Activated CD4-positive, alpha-beta memory T cell treated with anti-CD3 and anti-CD28 coated beads, Interleukin-2, amount 10 ng/mL, durations not matched to agents 7 days and 5 days (primary cell): ENCODE measurements at regions not wholly inside any gene's neighbourhood (a gene's known extent, or its start where the extent isn't known, plus 50 kb on each side); places are given as distances from the start of the nearest gene placed in this dataset.

ENCODE experiments used
- CTCF ChIA-PET: fragments of 350-600 bp; sonication (Branson Sonifier 250); formaldehyde crosslinking; loops from one replicate; lab custom pipeline; 2021; ENCODE audit warnings: antibody characterized with exemption, inconsistent platforms; lab: Charles Lee
- POLR2A ChIA-PET: fragments of 350-600 bp; sonication (Branson Sonifier 250); formaldehyde crosslinking; loops from one replicate; lab custom pipeline; 2021; ENCODE audit warnings: antibody characterized with exemption; lab: Charles Lee
- DNase-seq: peaks from one replicate; pipeline ENCODE4 v3.0.0-alpha.2; 2020
- H3K27ac Mint-ChIP-seq: one replicate; pipeline ENCODE4 v1.8.0; 2021; ENCODE audit warnings: mild to moderate bottlenecking, mixed read lengths
- H3K27me3 Mint-ChIP-seq: one replicate; pipeline ENCODE4 v1.8.0; 2021; ENCODE audit warnings: mixed read lengths
- H3K36me3 Mint-ChIP-seq: one replicate; pipeline ENCODE4 v1.8.0; 2021; ENCODE audit warnings: low read depth, mixed read lengths
- H3K4me1 Mint-ChIP-seq: one replicate; pipeline ENCODE4 v1.8.0; 2021; ENCODE audit warnings: mixed read lengths
- H3K4me3 Mint-ChIP-seq: one replicate; pipeline ENCODE4 v1.8.0; 2021; ENCODE audit warnings: mild to moderate bottlenecking, mixed read lengths
- H3K9me3 Mint-ChIP-seq: one replicate; pipeline ENCODE4 v1.8.0; 2021; ENCODE audit warnings: mixed read lengths

DNA sequence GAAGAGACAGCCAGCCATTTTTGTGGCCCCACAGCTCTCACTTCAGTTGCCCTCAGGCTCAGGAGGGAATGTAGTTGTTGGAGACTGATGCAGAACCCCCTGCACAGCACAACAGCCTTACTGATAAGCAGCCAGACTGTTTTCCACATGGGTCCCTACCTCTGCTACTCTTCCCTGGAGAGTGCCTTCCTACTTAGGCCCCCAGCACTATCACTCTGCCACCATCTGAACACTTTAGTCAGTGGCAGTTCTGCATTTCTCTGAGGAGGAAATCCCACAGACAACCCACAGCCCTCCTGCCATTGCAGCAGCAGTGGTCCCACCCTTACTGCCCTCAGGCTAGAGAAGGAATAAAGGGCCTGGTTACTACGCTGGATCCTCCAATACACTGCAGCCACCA, 61.8 kb upstream of the PTPRD start:
- Mint-ChIP-seq H3K27me3 (no peaks in the 10 kb centered on the region), H3K36me3 (no peaks in the 10 kb centered on the region), H3K27ac (no peak overlapping the region), H3K4me3 (no peak overlapping the region), H3K4me1 (no peaks in the 10 kb centered on the region), H3K9me3 (peaks cover 5% of the 10 kb centered on the region)
- DNase-seq: no peak
- ChIA-PET CTCF (no interaction called here), POLR2A (no interaction called here)

DNA sequence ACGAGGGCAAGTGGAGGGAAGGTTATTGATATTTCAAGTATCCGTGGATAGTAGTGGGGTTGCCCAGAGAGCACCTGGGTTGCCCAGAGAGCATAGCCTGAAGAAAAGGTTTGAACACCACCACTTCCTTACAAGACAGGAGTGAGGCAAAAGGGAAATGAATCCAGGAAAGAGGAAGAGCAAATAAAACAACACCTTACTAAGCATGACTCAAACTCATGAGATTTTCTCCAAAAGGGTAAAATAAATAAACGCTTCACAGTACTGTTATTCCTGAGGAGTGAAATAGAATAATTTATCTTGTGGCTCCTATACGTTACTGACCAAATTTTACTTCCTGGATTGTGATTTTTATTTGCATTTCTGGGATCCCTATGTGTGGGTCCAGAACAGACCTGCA, 65.2 kb upstream of the PTPRD start:
- H3K4me1 Mint-ChIP-seq: no peaks in the 10 kb centered on the region
- H3K36me3 Mint-ChIP-seq: no peaks in the 10 kb centered on the region
- CTCF ChIA-PET: no interaction called here

DNA sequence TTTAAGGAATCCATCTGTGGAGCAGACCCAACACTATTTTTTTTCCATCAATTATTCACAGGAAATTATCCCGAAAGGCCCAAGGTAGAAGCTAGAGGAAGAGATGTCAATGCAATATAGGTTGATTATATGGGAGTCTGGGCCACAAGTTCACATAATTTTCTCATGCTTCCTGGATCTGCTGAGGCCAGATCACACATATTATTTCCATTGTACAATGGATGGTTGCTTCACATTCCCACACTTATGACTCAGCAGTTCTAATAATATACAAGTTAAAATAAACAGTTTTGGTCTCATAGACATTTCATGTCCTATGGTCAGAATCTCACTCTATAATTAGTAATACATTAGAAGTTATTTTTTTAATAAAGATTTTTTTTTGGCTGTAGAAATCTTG, 66.0 kb upstream of the PTPRD start:
- Mint-ChIP-seq H3K9me3 (peaks cover 4% of the 10 kb centered on the region), H3K27me3 (no peaks in the 10 kb centered on the region), H3K4me1 (no peaks in the 10 kb centered on the region), H3K4me3 (no peak overlapping the region), H3K36me3 (no peaks in the 10 kb centered on the region), H3K27ac (no peak overlapping the region)
- ChIA-PET POLR2A (no interaction called here), CTCF (no interaction called here)
- no peak for DNase-seq

More for the DNA sequence above, 65.2 kb upstream of the PTPRD start:
- POLR2A ChIA-PET: no interaction called here
- H3K27ac Mint-ChIP-seq: no peak overlapping the region
- DNase-seq: no peak
- no peaks in the 10 kb centered on the region for H3K27me3 Mint-ChIP-seq
- peaks cover 8% of the 10 kb centered on the region for H3K9me3 Mint-ChIP-seq
- H3K4me3 Mint-ChIP-seq: no peak overlapping the region

DNA sequence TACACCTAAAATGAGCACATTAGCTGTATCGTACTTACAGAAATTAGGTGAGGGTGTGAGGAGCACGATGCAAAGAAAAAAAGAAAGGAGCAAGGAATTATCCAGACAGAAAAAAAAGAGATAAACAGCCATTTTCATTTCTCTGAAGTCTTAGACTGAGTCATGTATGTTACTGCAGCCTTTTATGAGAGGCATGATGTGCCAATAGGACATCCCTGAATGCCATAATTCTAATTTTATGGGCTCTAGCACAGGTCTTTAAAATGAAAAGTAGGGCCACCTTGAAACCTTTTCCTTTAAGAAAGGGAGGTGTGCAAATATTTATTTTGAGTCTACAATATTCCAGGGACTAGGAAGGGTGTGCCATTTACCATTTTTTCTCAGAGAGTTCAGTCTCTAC, 74.1 kb upstream of the PTPRD start:
- H3K27me3 Mint-ChIP-seq: no peaks in the 10 kb centered on the region
- POLR2A ChIA-PET: no interaction called here

DNA sequence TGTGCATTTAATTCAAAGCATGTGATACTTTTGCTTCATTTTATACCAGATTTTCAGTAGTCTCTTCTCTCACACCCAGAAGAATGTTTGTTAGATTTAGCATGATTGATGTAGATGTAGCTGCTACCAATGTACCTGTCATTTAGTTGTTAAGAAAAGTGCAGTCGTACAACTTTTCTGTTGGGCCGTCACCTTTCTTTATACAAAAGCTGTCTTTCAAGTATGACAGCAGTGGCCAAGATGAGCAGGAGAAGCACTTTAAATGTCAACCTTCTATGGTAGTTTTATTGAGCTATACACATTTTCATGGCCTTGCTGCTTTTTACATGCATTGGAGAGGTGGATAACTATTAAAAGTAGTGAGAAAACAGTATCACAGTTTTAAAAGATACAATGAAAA, 77.7 kb upstream of the PTPRD start:
- ChIA-PET CTCF (no interaction called here), POLR2A (no interaction called here)
- Mint-ChIP-seq H3K4me3 (no peak overlapping the region), H3K27ac (no peak overlapping the region), H3K4me1 (no peaks in the 10 kb centered on the region), H3K9me3 (peaks cover 8% of the 10 kb centered on the region), H3K36me3 (no peaks in the 10 kb centered on the region), H3K27me3 (no peaks in the 10 kb centered on the region)
- DNase-seq: no peak

More for the DNA sequence above, 74.1 kb upstream of the PTPRD start:
- Mint-ChIP-seq H3K4me1 (no peaks in the 10 kb centered on the region), H3K9me3 (peaks cover 10% of the 10 kb centered on the region), H3K36me3 (no peaks in the 10 kb centered on the region), H3K27ac (no peak overlapping the region), H3K4me3 (no peak overlapping the region)
- CTCF ChIA-PET: no interaction called here
- DNase-seq: no peak

DNA sequence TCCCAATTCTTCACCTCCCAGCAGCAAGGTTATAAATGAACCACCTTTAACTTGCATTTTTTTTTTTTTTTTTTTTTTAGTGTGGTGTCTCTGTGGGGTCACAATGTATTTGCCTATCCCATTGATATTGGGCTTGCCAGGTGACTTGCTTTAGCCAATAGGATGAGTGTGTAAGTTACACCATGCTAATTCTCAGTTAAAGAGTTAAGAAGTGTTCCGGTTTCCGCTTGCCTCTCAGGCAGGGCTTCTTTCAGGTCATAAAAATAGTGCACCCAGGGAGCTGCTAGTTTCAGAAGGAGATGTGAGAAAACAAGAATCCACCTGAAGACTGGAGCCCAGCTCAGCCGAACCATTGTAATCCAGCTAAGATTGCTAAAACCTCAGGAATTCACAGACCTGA, 84.2 kb upstream of the PTPRD start:
- no peaks in the 10 kb centered on the region for H3K4me1 Mint-ChIP-seq
- no peaks in the 10 kb centered on the region for H3K36me3 Mint-ChIP-seq
- H3K27ac Mint-ChIP-seq: no peak overlapping the region
- H3K4me3 Mint-ChIP-seq: no peak overlapping the region
- H3K9me3 Mint-ChIP-seq: peaks cover 2% of the 10 kb centered on the region
- no peaks in the 10 kb centered on the region for H3K27me3 Mint-ChIP-seq
- CTCF ChIA-PET: no interaction called here
- no peak for DNase-seq
- POLR2A ChIA-PET: no interaction called here

DNA sequence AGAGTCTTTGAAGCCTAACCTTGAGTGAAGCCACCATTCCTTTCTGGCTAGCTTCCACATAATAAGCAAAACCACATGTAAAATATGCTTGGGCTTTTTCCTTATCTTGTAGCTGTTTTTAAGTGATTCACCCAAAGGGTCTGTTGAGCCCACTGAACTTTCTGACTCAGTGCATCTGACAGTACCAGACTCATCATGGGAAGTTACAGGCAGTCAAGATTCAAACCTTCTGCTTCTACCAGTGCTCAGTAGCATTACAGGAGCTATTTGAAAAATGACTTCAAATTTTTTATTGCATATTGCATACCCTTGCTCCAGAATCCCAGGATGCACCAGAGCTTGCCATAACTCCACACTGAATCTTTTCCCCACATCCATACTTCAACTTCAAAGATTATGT, 87.5 kb upstream of the PTPRD start:
- ChIA-PET CTCF (no interaction called here), POLR2A (no interaction called here)
- Mint-ChIP-seq H3K4me1 (no peaks in the 10 kb centered on the region), H3K36me3 (no peaks in the 10 kb centered on the region), H3K27ac (no peak overlapping the region), H3K9me3 (peaks cover 8% of the 10 kb centered on the region), H3K27me3 (no peaks in the 10 kb centered on the region), H3K4me3 (no peak overlapping the region)
- DNase-seq: no peak

DNA sequence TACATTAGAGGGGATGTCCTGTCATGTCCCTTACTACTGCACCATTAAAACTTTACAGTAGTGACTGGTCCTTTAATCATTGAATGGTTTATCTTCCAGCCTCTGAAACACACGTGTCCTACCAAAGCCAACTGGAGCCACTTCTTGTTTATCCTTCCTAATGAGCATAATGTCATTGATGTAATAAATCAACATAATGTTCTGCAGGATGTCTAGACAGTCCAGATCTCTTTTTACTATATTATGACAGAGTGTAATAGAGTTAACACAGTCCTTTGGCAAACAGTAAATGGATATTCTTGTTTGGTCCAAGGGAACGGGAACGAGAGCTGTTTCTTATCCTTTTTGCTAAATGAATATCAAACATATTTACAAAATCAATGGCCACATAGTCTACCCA, 88.1 kb upstream of the PTPRD start:
- no peak overlapping the region for H3K4me3 Mint-ChIP-seq
- no peak for DNase-seq
- H3K9me3 Mint-ChIP-seq: peaks cover 11% of the 10 kb centered on the region
- POLR2A ChIA-PET: no interaction called here
- CTCF ChIA-PET: no interaction called here
- H3K27me3 Mint-ChIP-seq: no peaks in the 10 kb centered on the region
- no peaks in the 10 kb centered on the region for H3K4me1 Mint-ChIP-seq
- H3K36me3 Mint-ChIP-seq: no peaks in the 10 kb centered on the region
- H3K27ac Mint-ChIP-seq: no peak overlapping the region

DNA sequence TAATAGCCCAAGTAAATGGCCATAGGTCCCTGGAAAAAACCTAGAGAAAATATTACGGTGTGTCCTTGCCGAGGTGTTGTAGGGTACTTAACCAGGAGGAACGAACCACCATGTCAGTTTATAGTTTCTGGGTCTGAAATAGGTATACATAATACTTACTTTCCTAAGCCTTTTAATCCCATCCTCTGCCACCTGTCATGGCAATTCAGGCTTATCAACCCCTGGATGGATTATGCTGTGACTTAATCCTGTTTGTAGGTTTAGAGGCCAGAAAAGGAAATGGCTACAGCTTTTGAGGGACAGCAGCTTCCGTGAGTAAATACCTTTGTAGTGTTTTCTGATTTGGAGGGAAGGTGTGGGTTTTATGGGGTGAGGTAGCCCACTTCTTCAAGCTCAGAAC, 89.1 kb upstream of the PTPRD start:
- Mint-ChIP-seq H3K4me1 (no peaks in the 10 kb centered on the region), H3K36me3 (no peaks in the 10 kb centered on the region), H3K9me3 (peaks cover 15% of the 10 kb centered on the region), H3K27ac (no peak overlapping the region), H3K27me3 (no peaks in the 10 kb centered on the region), H3K4me3 (no peak overlapping the region)
- CTCF ChIA-PET: no interaction called here
- POLR2A ChIA-PET: no interaction called here
- DNase-seq: no peak

DNA sequence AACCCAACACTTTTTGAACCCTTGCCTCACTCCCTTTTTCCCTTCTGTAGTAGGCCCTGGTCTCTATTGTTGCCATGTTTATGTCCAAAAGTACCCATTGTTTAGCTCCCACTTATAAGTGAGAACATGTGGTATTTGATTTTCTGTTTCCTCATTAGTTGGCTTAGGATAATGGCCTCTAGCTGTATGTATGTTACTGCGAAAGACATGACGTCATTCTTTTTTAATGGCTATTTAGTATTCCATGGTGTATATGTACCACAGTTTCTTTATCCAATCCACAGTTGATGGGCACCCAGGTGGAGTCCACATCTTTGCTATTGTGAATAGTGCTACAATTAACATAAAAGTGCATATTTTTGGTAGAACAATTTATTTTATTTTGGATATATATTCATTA, 90.3 kb upstream of the PTPRD start:
- no peak for DNase-seq
- Mint-ChIP-seq H3K9me3 (peaks cover 15% of the 10 kb centered on the region), H3K4me1 (no peaks in the 10 kb centered on the region), H3K4me3 (no peak overlapping the region), H3K27me3 (no peaks in the 10 kb centered on the region), H3K27ac (no peak overlapping the region), H3K36me3 (no peaks in the 10 kb centered on the region)
- ChIA-PET CTCF (no interaction called here), POLR2A (no interaction called here)

DNA sequence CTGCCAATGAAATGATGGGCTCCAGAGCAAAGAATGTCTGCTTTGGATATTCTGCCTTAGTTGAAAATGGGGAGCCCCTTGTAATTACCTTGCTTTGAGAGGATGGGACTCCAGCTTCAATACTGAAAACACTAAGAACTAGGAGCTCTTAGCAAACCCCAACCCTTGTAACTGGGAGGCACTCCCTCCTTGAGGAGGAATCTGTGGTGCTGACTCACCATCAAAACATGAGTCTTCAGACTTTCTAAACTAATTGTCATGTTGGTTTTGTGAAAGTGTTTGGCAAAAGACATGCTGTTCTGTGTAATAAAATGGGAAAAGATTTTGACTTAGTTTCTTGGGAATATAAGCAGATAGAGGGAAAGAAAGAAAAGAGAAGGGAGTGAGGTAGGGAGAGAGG, 91.9 kb upstream of the PTPRD start:
- ChIA-PET CTCF (no interaction called here), POLR2A (no interaction called here)
- DNase-seq: no peak
- peaks cover 20% of the 10 kb centered on the region for H3K9me3 Mint-ChIP-seq
- no peak overlapping the region for H3K4me3 Mint-ChIP-seq
- no peaks in the 10 kb centered on the region for H3K36me3 Mint-ChIP-seq
- H3K27ac Mint-ChIP-seq: no peak overlapping the region
- H3K4me1 Mint-ChIP-seq: no peaks in the 10 kb centered on the region
- H3K27me3 Mint-ChIP-seq: no peaks in the 10 kb centered on the region

DNA sequence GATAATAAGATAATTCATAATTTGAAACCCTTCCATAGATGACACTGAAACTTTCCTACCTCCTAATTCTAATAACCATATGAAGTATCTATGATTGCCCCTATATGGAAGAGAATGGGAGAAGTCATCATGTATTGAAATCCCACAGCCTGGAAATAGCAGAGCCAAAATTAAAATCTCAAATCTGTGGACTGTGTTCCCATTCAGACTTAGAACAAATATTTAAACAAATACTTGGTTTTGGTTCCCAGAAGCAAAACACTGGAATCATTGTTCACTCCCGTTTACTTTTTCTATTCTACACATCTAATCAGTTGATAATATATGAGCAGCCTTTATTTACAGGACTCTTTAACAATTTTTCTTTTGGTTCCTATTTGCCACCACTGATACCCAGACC, 92.6 kb upstream of the PTPRD start:
- Mint-ChIP-seq H3K4me1 (no peaks in the 10 kb centered on the region), H3K4me3 (no peak overlapping the region), H3K27me3 (no peaks in the 10 kb centered on the region), H3K36me3 (no peaks in the 10 kb centered on the region), H3K27ac (no peak overlapping the region), H3K9me3 (peaks cover 17% of the 10 kb centered on the region)
- no peak for DNase-seq
- ChIA-PET POLR2A (no interaction called here), CTCF (no interaction called here)

DNA sequence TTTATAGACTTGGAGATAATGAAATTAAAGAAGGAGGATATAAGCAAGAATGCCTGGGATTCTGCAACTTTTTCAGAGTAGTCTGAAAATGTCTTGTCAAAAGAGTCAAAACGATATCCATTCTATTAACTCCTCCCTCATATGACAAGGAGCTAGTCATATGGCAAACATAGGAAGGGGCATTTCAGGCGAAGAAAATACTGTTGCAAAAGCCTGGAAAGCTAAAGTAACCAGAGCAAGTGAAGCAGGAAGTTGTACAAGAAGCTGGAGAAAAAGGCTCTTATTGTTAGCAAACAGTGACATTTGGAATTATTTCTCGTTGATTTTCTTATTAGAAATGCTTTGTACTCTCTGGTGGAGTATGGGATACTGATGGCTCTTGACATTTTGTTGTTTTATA, 94.0 kb upstream of the PTPRD start:
- ChIA-PET CTCF (no interaction called here), POLR2A (no interaction called here)
- H3K9me3 Mint-ChIP-seq: peaks cover 17% of the 10 kb centered on the region
- H3K4me1 Mint-ChIP-seq: no peaks in the 10 kb centered on the region
- no peak for DNase-seq
- H3K27ac Mint-ChIP-seq: no peak overlapping the region
- H3K27me3 Mint-ChIP-seq: no peaks in the 10 kb centered on the region
- H3K4me3 Mint-ChIP-seq: no peak overlapping the region
- no peaks in the 10 kb centered on the region for H3K36me3 Mint-ChIP-seq

DNA sequence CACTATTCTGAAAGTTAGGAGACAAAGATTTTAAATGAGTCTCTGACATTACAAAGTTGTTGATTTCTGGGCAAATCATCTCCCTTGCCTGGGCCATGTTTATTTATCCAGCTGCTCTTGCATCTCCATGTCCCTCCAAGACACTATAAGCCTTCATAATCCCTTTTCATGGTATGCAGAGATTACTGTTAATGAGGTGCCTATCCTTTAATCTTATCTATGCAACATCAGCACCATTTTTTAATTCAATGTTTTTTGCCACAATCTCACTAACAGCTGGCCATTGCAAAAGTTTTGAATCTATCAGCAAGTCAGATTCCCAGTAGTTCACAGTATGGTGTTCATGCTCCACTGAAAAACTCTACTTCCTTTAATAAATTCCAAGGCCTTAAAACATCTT, 108.5 kb upstream of the PTPRD start:
- Mint-ChIP-seq H3K9me3 (peaks cover 9% of the 10 kb centered on the region), H3K27ac (no peak overlapping the region), H3K4me3 (no peak overlapping the region), H3K4me1 (no peaks in the 10 kb centered on the region), H3K27me3 (no peaks in the 10 kb centered on the region), H3K36me3 (no peaks in the 10 kb centered on the region)
- ChIA-PET POLR2A (no interaction called here), CTCF (no interaction called here)
- no peak for DNase-seq

DNA sequence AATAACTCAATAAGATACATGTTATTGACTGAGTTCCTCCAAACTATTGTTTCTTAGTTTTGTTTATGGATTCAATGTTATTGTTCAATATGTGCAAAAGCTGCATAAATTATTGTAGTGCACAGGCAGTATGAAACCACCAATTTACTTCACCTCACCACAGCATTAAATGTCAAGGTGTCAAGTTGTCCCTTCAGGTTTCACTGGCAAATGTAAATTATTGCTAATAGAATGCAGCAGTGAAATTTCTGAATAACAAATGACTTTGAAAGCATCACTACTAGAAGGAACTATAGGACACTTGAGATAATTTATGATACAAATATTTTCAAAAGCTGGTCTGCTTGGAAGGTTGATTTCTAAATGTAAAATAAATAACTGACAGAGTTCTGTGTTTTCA, 116.4 kb upstream of the PTPRD start:
- H3K4me1 Mint-ChIP-seq: no peaks in the 10 kb centered on the region
- H3K27ac Mint-ChIP-seq: no peak overlapping the region
- POLR2A ChIA-PET: no interaction called here
- no peak for DNase-seq
- peaks cover 3% of the 10 kb centered on the region for H3K9me3 Mint-ChIP-seq
- CTCF ChIA-PET: no interaction called here
- H3K27me3 Mint-ChIP-seq: no peaks in the 10 kb centered on the region
- no peaks in the 10 kb centered on the region for H3K36me3 Mint-ChIP-seq
- no peak overlapping the region for H3K4me3 Mint-ChIP-seq
